GM12878 (cell line): ENCODE measurements at regions not wholly inside any gene's neighbourhood (a gene's known extent, or its start where the extent isn't known, plus 50 kb on each side); places are given as distances from the start of the nearest gene placed in this dataset.

Experiments used
- ATAC-seq: fragments of 200-7000 bp; cut with Tn5 transposase; 3 replicates; pipeline ENCODE4 v1.9.1; 2020; ENCODE audit warnings: mild to moderate bottlenecking, moderate library complexity
- BruUV-seq: library from RNA; stranded (reverse); fragments of 400-500 nt; replicated peaks from 2 replicates; lab custom pipeline; 2021; lab: Mats Ljungman, UMichigan
- CTCF ChIA-PET: fragments of 300-600 bp; sonication (Branson Sonifier 250); formaldehyde crosslinking; extraction: SDS; loops from one replicate; lab custom pipeline; 2021; ENCODE audit warnings: inconsistent platforms; lab: Yijun Ruan, JAX
- POLR2A ChIA-PET: fragments of 350-600 bp; formaldehyde crosslinking; extraction: SDS; loops from one replicate; lab custom pipeline; 2021; ENCODE audit warnings: inconsistent platforms; lab: Charles Lee
- RAD21 ChIA-PET: fragments of 300-600 bp; sonication (Branson Sonifier 250); formaldehyde crosslinking; loops from one replicate; lab custom pipeline; 2023; ENCODE audit warnings: antibody characterized with exemption; ENCODE audit not compliant: unreplicated experiment; lab: Charles Lee
- SMC1A ChIA-PET: fragments of 300-600 bp; sonication (Branson Sonifier 250); formaldehyde crosslinking; loops from one replicate; lab custom pipeline; 2023; ENCODE audit not compliant: unreplicated experiment, uncharacterized antibody; lab: Charles Lee
- DNase-seq: peaks from one replicate; pipeline ENCODE4 v3.0.0-alpha.2; 2011; ENCODE audit warnings: low read depth, low spot score
- FAIRE-seq: peaks from 3 replicates; lab custom pipeline; 2011; peaks lifted over from hg19 to GRCh38; lab: Jason Lieb, UNC
- H2AFZ ChIP-seq: 2 replicates; pipeline ENCODE4 v1.6.0; 2011; ENCODE audit warnings: low read depth, low read length, control low read depth; ENCODE audit not compliant: control insufficient read depth
- H3K27ac ChIP-seq: 2 replicates; pipeline ENCODE4 v1.5.1; 2011; ENCODE audit warnings: control low read depth; ENCODE audit not compliant: control insufficient read depth, insufficient read depth
- H3K27me3 ChIP-seq, 2 experiments: replicated peaks in 1 of 2; 2 replicates each; pipeline versions ENCODE4 v1.6.0 to v1.6.1; 2011; ENCODE audit warnings: low read length in 1 of 2; ENCODE audit not compliant: control insufficient read depth in 2 of 2, insufficient read depth in 2 of 2
- H3K36me3 ChIP-seq, 2 experiments: 2 replicates each; pipeline ENCODE4 v1.5.1; 2011; ENCODE audit warnings: low read length in 1 of 2; ENCODE audit not compliant: control insufficient read depth in 2 of 2, insufficient read depth in 2 of 2
- H3K4me1 ChIP-seq: 2 replicates; pipeline ENCODE4 v1.6.1; 2011; ENCODE audit warnings: mild to moderate bottlenecking, low read length, moderate library complexity, mixed read lengths; ENCODE audit not compliant: control insufficient read depth, insufficient read depth
- H3K4me2 ChIP-seq: 2 replicates; pipeline ENCODE4 v1.6.0; 2011; ENCODE audit warnings: control low read depth; ENCODE audit not compliant: control insufficient read depth, insufficient read depth
- H3K4me3 ChIP-seq: fragments of 200-600 bp; sonication (generic); 2 replicates; pipeline ENCODE4 v1.5.1; 2016
- H3K79me2 ChIP-seq: 2 replicates; pipeline ENCODE4 v1.6.0; 2011; ENCODE audit warnings: low read length; ENCODE audit not compliant: control insufficient read depth, insufficient read depth
- H3K9ac ChIP-seq: 2 replicates; pipeline ENCODE4 v1.8.0; 2011; ENCODE audit warnings: low read length, control low read depth, mixed read lengths; ENCODE audit not compliant: control insufficient read depth, insufficient read depth
- H3K9me3 ChIP-seq: replicated peaks from 3 replicates; pipeline ENCODE4 v1.5.1; 2011; ENCODE audit warnings: mild to moderate bottlenecking, low read length; ENCODE audit not compliant: control insufficient read depth, insufficient read depth
- H4K20me1 ChIP-seq: 2 replicates; pipeline ENCODE4 v1.6.0; 2011; ENCODE audit not compliant: control insufficient read depth, insufficient read depth
- CBFB ChIP-seq: IDR thresholded peaks from 2 replicates; pipeline ENCODE4 v1.6.1; 2016; ENCODE audit warnings: antibody characterized with exemption, low read depth
- GABPA ChIP-seq: IDR thresholded peaks from 2 replicates; pipeline ENCODE4 v1.6.1; 2014; ENCODE audit warnings: antibody characterized with exemption, low read depth, mild to moderate bottlenecking, inconsistent platforms
- IKZF1 ChIP-seq: fragments of 450-650 bp; conservative IDR thresholded peaks from 2 replicates; pipeline ENCODE4 v1.6.1; 2017; ENCODE audit warnings: antibody characterized with exemption, mild to moderate bottlenecking
- JUNB ChIP-seq: IDR thresholded peaks from 2 replicates; pipeline ENCODE4 v1.6.1; 2016; ENCODE audit warnings: antibody characterized with exemption, mild to moderate bottlenecking
- MEF2B ChIP-seq: fragments of 450-650 bp; IDR thresholded peaks from 2 replicates; pipeline ENCODE4 v1.6.1; 2018; ENCODE audit warnings: mild to moderate bottlenecking, moderate library complexity; ENCODE audit not compliant: partially characterized antibody, poor library complexity, severe bottlenecking
- MLLT1 ChIP-seq: fragments of 450-650 bp; IDR thresholded peaks from 2 replicates; pipeline ENCODE4 v1.6.1; 2016; ENCODE audit warnings: mild to moderate bottlenecking
- NFYA ChIP-seq: IDR thresholded peaks from 2 replicates; pipeline ENCODE4 v1.6.1; 2011; ENCODE audit warnings: low read depth, mild to moderate bottlenecking, low read length, improper control_type of control experiment, borderline replicate concordance
- PML ChIP-seq: IDR thresholded peaks from 2 replicates; pipeline ENCODE4 v1.6.1; 2012; ENCODE audit warnings: low read length, inconsistent platforms
- POLR2AphosphoS2 ChIP-seq: IDR thresholded peaks from 2 replicates; pipeline ENCODE4 v1.6.1; 2011; ENCODE audit warnings: low read depth, mild to moderate bottlenecking, low read length, improper control_type of control experiment, moderate library complexity
- POU2F2 ChIP-seq: IDR thresholded peaks from 3 replicates; pipeline ENCODE4 v1.6.1; 2011; ENCODE audit warnings: low read depth, mild to moderate bottlenecking, low read length, borderline replicate concordance
- RFX5 ChIP-seq: IDR thresholded peaks from 2 replicates; pipeline ENCODE4 v1.6.1; 2011; ENCODE audit warnings: low read depth, low read length, improper control_type of control experiment
- RUNX3 ChIP-seq: IDR thresholded peaks from 2 replicates; pipeline ENCODE4 v1.6.1; 2012; ENCODE audit warnings: low read length, inconsistent platforms
- SREBF2 ChIP-seq: IDR thresholded peaks from 2 replicates; pipeline ENCODE4 v1.6.1; 2012; ENCODE audit warnings: mild to moderate bottlenecking, low read length
- SRF ChIP-seq, 2 experiments: IDR thresholded peaks; 2 replicates each; pipeline ENCODE4 v1.6.1; 2011; ENCODE audit warnings: low read depth in 2 of 2, low read length in 2 of 2, mild to moderate bottlenecking in 1 of 2, moderate library complexity in 1 of 2
- SUZ12 ChIP-seq: fragments of 200-600 bp; sonication (generic); IDR thresholded peaks from one replicate; pipeline ENCODE4 v1.6.1; 2018; ENCODE audit warnings: antibody characterized with exemption, mild to moderate bottlenecking; ENCODE audit not compliant: unreplicated experiment
- ZNF592 ChIP-seq: fragments of 450-650 bp; IDR thresholded peaks from 2 replicates; pipeline ENCODE4 v1.6.1; 2017; ENCODE audit warnings: mild to moderate bottlenecking, moderate library complexity
- ZSCAN29 ChIP-seq: fragments of 450-650 bp; IDR thresholded peaks from 2 replicates; pipeline ENCODE4 v1.6.1; 2017; ENCODE audit warnings: mild to moderate bottlenecking, moderate library complexity
- WGBS: methylation state at CpG from one replicate; pipeline ENCODE4 v1.1.6; 2016; ENCODE audit warnings: low lambda C conversion rate; ENCODE audit not compliant: insufficient replicate concordance, insufficient coverage; ENCODE audit errors: missing lambda C conversion rate; 5-methylcytosine and 5-hydroxymethylcytosine counted together
- in situ Hi-C: fragments of 300-500 bp; cut with MboI; formaldehyde crosslinking; loops from 9 replicates; pipeline ENCODE4 v1.14.3; 2018; ENCODE audit warnings: mixed read lengths
- intact Hi-C: fragments of 100-400 bp; cut with micrococcal nuclease; formaldehyde crosslinking; loops from one replicate; pipeline ENCODE4 v1.14.2; 2022; ENCODE audit not compliant: unreplicated experiment

GRCh38 chr16:51222016-51222415 is 70.9 kb upstream of the SALL1 start:
- CTCF ChIA-PET: no interaction called here
- H3K79me2 ChIP-seq: no peaks in the 10 kb centered on the region
- no TSS peak for BruUV-seq
- DNase-seq (no peak), FAIRE-seq (no peak), ATAC-seq (no peak)
- H3K27me3 ChIP-seq: no peaks in the 10 kb centered on the region
- H3K4me3 ChIP-seq: no peak overlapping the region
- RAD21 ChIA-PET: no interaction called here
- POLR2A ChIA-PET: no interaction called here
- intact Hi-C loops (no loop called here), in situ Hi-C loops (no loop called here)
- no peaks in the 10 kb centered on the region for H3K9me3 ChIP-seq
- H3K27ac ChIP-seq: no peak overlapping the region
- SMC1A ChIA-PET: interaction anchor here (0.6 kb wide), 1 partner anchor 348 kb away, joined by 3 read pairs; no protein-coding TSS in a partner anchor
- H2AFZ ChIP-seq: no peak overlapping the region
- H3K9ac ChIP-seq: no peak overlapping the region
- no peaks in the 10 kb centered on the region for H4K20me1 ChIP-seq
- no peaks in the 10 kb centered on the region for H3K36me3 ChIP-seq
- no peaks in the 10 kb centered on the region for H3K4me1 ChIP-seq
- H3K4me2 ChIP-seq: no peak overlapping the region
- TF ChIP-seq CBFB (no peak), PML (no peak), SREBF2 (no peak), ZNF592 (no peak), IKZF1 (no peak), MEF2B (no peak), GABPA (no peak), SRF (IDR thresholded peaks at IDR 0.05; ENCODE audit: low read depth in 2 of 2, low read length in 2 of 2) (no peak), POU2F2 (no peak), SUZ12 (no peak), MLLT1 (no peak), RFX5 (no peak), NFYA (no peak), POLR2AphosphoS2 (no peak), JUNB (no peak), ZSCAN29 (no peak), RUNX3 (no peak)
- 20% methylated on average over 6 of the region's 6 CpGs for WGBS
